Naive thymus-derived CD4-positive, alpha-beta T cell (primary cell): ENCODE measurements at regions not wholly inside any gene's neighbourhood (a gene's known extent, or its start where the extent isn't known, plus 50 kb on each side); places are given as distances from the start of the nearest gene placed in this dataset.

ENCODE experiments used
- ATAC-seq: fragments of 150-1000 bp; cut with Tn5 transposase; 2 replicates; pipeline ENCODE4 v1.10.0; 2021; ENCODE audit warnings: mild to moderate bottlenecking, moderate library complexity
- CTCF ChIA-PET: fragments of 350-600 bp; sonication (Branson Sonifier 250); formaldehyde crosslinking; loops from one replicate; lab custom pipeline; 2021; ENCODE audit warnings: antibody characterized with exemption; lab: Charles Lee
- POLR2A ChIA-PET: fragments of 350-600 bp; sonication (Branson Sonifier 250); formaldehyde crosslinking; loops from one replicate; lab custom pipeline; 2021; ENCODE audit warnings: antibody characterized with exemption, inconsistent platforms; lab: Charles Lee
- DNase-seq, 9 donors: peaks; one replicate each; pipeline versions ENCODE4 v3.0.0 to v3.0.0-alpha.2; 2020 to 2022; ENCODE audit warnings: mixed read lengths in 1 of 9
- H3K27ac ChIP-seq: one replicate; pipeline ENCODE4 v1.7.0; 2013; ENCODE audit warnings: mild to moderate bottlenecking, low read depth, low read length, moderate library complexity
- H3K27me3 ChIP-seq, 2 donors: one replicate each; pipeline ENCODE4 v1.7.0; 2013; ENCODE audit warnings: low read length in 2 of 2, mild to moderate bottlenecking in 2 of 2, moderate library complexity in 2 of 2; ENCODE audit not compliant: control insufficient read depth in 2 of 2, insufficient read depth in 2 of 2
- H3K36me3 ChIP-seq, 3 experiments: 1 replicate in 2 of 3; 2 replicates in 1 of 3; pipeline ENCODE4 v1.7.0; 2013; ENCODE audit warnings: low read length in 3 of 3, mild to moderate bottlenecking in 3 of 3, moderate library complexity in 1 of 3; ENCODE audit not compliant: insufficient read depth in 3 of 3, control insufficient read depth in 2 of 3
- H3K4me1 ChIP-seq, 2 donors: one replicate each; pipeline ENCODE4 v1.7.0; 2013; ENCODE audit warnings: low read length in 2 of 2, mild to moderate bottlenecking in 2 of 2, moderate library complexity in 1 of 2; ENCODE audit not compliant: control insufficient read depth in 2 of 2, insufficient read depth in 2 of 2
- H3K4me3 ChIP-seq: 2 replicates; pipeline ENCODE4 v1.7.0; 2013; ENCODE audit warnings: mild to moderate bottlenecking, low read length
- H3K9me3 ChIP-seq, 3 experiments: 1 replicate in 2 of 3; 2 replicates in 1 of 3; pipeline ENCODE4 v1.7.0; 2013; ENCODE audit warnings: low read length in 3 of 3; ENCODE audit not compliant: control insufficient read depth in 2 of 3
- H3K27ac Mint-ChIP-seq, 9 donors: one replicate each; pipeline ENCODE4 v1.8.0; 2020 to 2022; ENCODE audit warnings: mixed read lengths in 9 of 9, mild to moderate bottlenecking in 8 of 9, moderate library complexity in 5 of 9, inconsistent platforms in 2 of 9
- H3K27me3 Mint-ChIP-seq, 5 donors: one replicate each; pipeline ENCODE4 v1.8.0; 2021 to 2022; ENCODE audit warnings: mixed read lengths in 5 of 5, mild to moderate bottlenecking in 1 of 5
- H3K36me3 Mint-ChIP-seq, 5 donors: one replicate each; pipeline ENCODE4 v1.8.0; 2020 to 2022; ENCODE audit warnings: mixed read lengths in 5 of 5, mild to moderate bottlenecking in 3 of 5, inconsistent platforms in 1 of 5
- H3K4me1 Mint-ChIP-seq, 7 donors: one replicate each; pipeline ENCODE4 v1.8.0; 2020 to 2022; ENCODE audit warnings: mixed read lengths in 7 of 7, mild to moderate bottlenecking in 3 of 7, inconsistent platforms in 1 of 7
- H3K4me3 Mint-ChIP-seq, 10 donors: one replicate each; pipeline ENCODE4 v1.8.0; 2020 to 2022; ENCODE audit warnings: mild to moderate bottlenecking in 10 of 10, mixed read lengths in 10 of 10, moderate library complexity in 6 of 10, inconsistent platforms in 2 of 10
- H3K9me3 Mint-ChIP-seq, 11 donors: one replicate each; pipeline ENCODE4 v1.8.0; 2020 to 2022; ENCODE audit warnings: mixed read lengths in 11 of 11, mild to moderate bottlenecking in 4 of 11, inconsistent platforms in 1 of 11, moderate library complexity in 1 of 11
- intact Hi-C, 2 donors: fragments of 100-400 bp; cut with micrococcal nuclease; formaldehyde crosslinking; loops; one replicate each; pipeline ENCODE4 v1.15.1; 2023

DNA sequence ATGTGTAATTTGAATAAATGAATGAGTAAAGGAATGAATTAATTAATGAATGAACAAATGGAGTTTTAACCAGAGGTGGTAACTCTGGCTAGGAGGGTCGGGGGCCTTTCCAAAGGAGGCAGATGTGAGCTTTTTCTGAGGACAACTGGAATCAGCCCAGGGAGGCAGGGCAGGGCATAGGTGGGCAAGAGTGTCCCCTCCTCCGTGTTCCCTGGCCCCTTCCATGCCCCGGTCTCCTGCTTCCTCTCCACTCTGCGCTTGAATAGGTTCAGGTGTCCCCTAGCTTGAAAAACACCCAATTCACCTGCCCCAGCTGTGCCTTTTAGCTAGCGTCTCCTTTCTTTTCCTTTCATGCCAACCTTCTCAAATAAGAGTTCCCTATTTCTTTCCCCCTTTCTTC, 473.1 kb downstream of the CDH26 start:
- ATAC-seq = no peak

DNA sequence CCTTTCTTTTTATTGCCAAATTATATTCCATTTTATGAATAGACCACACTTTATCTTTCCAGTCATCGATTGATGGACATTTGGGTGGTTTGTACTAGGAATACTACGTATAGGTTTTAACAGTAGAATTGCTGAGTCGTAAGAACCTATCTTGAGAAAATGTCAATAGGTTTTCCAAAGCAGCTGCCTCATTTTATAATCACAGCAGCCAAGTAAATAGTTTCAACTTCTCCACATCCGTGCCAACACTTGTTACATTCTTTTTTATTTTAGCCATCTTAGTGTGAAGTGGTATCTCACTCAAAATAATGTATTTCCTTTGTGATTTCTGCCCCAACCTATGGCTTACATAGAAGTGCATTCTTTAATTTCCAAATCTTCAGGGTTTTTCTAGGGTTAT, 479.2 kb downstream of the CDH26 start:
- Histone ChIP-seq H3K36me3 (no peaks in the 10 kb centered on the region), H3K9me3 (no peaks in the 10 kb centered on the region), H3K27me3 (no peaks in the 10 kb centered on the region), H3K4me3 (no peak overlapping the region), H3K4me1 (no peaks in the 10 kb centered on the region), H3K27ac (no peak overlapping the region)
- Mint-ChIP-seq H3K4me1 (no peaks in the 10 kb centered on the region), H3K9me3 (peaks cover 0 to 13% (median 5%) of the 10 kb centered on the region in 11 donors), H3K27ac (no peak overlapping the region), H3K27me3 (peaks cover 2 to 20% (median 11%) of the 10 kb centered on the region in 5 donors), H3K36me3 (no peaks in the 10 kb centered on the region), H3K4me3 (no peak overlapping the region)
- ChIA-PET POLR2A (no interaction called here), CTCF (no interaction called here)
- ATAC-seq (no peak), DNase-seq (no peak)
- intact Hi-C loops = no loop called here

More for the DNA sequence above, 473.1 kb downstream of the CDH26 start:
- no peaks in the 10 kb centered on the region for H3K4me1 ChIP-seq
- intact Hi-C loops = no loop called here
- H3K9me3 ChIP-seq = no peaks in the 10 kb centered on the region
- POLR2A ChIA-PET = no interaction called here
- Mint-ChIP-seq H3K4me3 (no peak overlapping the region), H3K27me3 (peaks cover 0 to 10% (median 8%) of the 10 kb centered on the region in 5 donors), H3K4me1 (no peaks in the 10 kb centered on the region), H3K36me3 (no peaks in the 10 kb centered on the region), H3K27ac (no peak overlapping the region), H3K9me3 (peaks cover 0 to 1% (median 0%) of the 10 kb centered on the region in 11 donors)
- H3K4me3 ChIP-seq = no peak overlapping the region
- no peak overlapping the region for H3K27ac ChIP-seq
- CTCF ChIA-PET = no interaction called here
- no peaks in the 10 kb centered on the region for H3K36me3 ChIP-seq
- no peak for DNase-seq
- no peaks in the 10 kb centered on the region for H3K27me3 ChIP-seq

DNA sequence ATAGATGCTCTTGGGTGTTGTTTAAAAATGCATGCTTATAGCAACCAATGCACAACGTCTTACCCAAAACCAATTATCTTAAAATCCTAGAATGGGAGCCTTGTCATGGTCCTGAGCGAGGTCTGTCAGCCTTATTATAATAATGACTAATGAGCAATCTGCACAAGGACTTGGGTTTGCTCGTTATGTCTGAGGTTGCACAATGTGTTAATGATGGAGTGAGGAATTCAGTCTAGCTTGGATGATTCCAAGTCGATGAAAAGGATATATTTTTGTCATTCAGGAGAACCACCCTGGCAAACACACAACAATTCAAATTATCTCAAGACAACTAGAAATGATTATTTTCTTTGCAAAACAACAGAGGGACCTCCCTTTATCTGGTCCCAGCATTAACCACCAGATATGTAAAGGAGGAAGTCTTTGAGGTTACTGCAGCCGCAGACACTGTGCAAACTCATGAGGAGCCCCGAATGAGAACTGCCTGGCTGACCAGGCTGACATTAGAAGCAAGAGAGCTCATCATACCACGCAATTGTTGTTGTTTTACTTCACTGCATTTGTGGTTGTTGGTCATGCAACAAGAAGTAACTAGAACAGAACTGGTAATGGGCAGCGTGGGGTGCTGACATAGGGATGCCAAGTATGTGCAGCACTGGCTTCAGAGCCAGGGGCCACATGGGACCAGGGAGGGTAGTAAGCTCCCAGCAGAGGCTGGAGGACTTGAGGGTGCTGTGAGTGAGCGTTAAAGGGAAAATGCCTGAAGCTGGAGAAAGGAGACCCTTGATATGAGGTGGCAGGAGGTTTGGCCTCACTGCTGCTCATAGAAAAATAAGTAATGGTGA, 488.3 kb downstream of the CDH26 start:
- ATAC-seq (peak; percentile 56), DNase-seq (no peak)
- Histone ChIP-seq H3K9me3 (no peaks in the 10 kb centered on the region), H3K27me3 (no peaks in the 10 kb centered on the region), H3K4me3 (no peak overlapping the region), H3K36me3 (no peaks in the 10 kb centered on the region), H3K4me1 (no peaks in the 10 kb centered on the region), H3K27ac (no peak overlapping the region)
- CTCF ChIA-PET = interaction anchor here (0.6 kb wide), 1 partner anchor 109 kb away, joined by 3 read pairs; no protein-coding TSS in a partner anchor
- Mint-ChIP-seq H3K36me3 (no peaks in the 10 kb centered on the region), H3K27ac (no peak overlapping the region), H3K9me3 (peaks cover 0 to 8% (median 0%) of the 10 kb centered on the region in 11 donors), H3K27me3 (peaks cover 0 to 37% (median 18%) of the 10 kb centered on the region in 5 donors), H3K4me1 (peaks cover 0 to 9% (median 0%) of the 10 kb centered on the region in 7 donors), H3K4me3 (no peak overlapping the region)
- POLR2A ChIA-PET = no interaction called here
- intact Hi-C loops = no loop called here

DNA sequence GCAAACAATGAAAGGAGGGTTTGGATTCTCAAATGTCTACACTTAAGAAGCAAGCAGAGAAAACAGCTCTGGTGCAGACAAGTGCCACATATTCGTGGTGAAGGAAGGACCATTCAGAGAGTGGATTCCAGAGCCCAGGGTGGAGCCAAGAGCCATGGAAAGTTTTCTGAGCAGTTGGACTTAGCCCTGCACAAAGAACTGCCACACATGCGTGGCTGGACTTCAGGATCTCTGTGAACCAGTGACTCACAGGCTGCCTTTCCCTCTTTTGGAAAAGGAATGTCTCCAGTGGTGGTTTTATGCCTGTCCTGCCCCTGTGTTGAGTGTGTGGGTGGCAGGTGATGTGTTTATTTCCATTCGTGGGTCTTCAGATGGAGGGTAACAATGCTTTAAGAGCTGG, 489.5 kb downstream of the CDH26 start:
- Histone ChIP-seq H3K4me3 (no peak overlapping the region), H3K36me3 (no peaks in the 10 kb centered on the region), H3K4me1 (no peaks in the 10 kb centered on the region), H3K9me3 (no peaks in the 10 kb centered on the region), H3K27ac (no peak overlapping the region), H3K27me3 (no peaks in the 10 kb centered on the region)
- Mint-ChIP-seq H3K27ac (no peak overlapping the region), H3K4me1 (peaks cover 0 to 9% (median 0%) of the 10 kb centered on the region in 7 donors), H3K36me3 (no peaks in the 10 kb centered on the region), H3K9me3 (peaks cover 0 to 5% (median 0%) of the 10 kb centered on the region in 11 donors), H3K27me3 (peaks cover 0 to 35% (median 6%) of the 10 kb centered on the region in 5 donors), H3K4me3 (no peak overlapping the region)
- DNase-seq (no peak), ATAC-seq (no peak)
- intact Hi-C loops = no loop called here
- ChIA-PET CTCF (no interaction called here), POLR2A (no interaction called here)

DNA sequence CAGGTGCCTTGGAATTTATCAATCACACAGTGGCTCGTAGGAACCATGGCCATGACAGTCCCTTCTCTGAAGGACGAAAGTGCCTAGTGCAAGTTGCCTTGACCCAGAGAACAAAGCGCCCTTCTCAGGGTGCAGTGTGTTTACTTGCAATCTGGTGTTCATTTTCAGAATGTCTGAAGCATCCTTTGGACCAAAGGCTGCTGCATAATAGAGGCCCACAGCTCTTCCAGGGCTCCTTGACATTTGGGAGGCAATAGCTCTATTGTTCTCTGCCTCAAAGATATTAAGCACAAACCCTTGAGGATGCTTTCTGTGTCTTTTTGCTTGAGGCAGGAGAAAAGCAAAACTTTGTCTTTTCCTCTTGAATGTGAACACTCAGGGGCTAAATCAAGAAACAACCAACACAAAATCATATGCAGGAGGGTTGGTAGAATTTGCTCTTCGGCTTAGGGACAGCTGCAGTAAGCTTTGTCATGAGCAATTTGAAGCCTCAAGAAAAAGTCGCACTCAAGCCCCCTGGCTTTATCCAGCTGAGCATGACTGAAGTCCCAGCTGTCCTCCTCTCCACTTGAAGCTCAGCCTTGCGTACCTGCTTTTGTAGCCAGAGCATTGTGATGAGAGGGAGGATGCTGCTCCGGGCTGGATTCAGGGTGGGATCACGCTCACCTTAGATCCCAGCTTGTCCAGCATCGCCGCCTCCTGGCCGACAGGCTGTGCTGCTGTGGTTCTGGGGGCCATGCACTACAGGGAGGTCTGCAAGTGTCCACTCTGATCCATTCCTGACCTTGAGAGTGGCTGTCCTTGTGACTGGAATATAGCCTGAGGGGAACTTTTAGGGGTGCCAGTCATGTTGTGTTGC, 495.4 kb downstream of the CDH26 start:
- Histone ChIP-seq H3K36me3 (no peaks in the 10 kb centered on the region), H3K4me1 (no peaks in the 10 kb centered on the region), H3K4me3 (no peak overlapping the region), H3K27ac (no peak overlapping the region), H3K27me3 (no peaks in the 10 kb centered on the region), H3K9me3 (no peaks in the 10 kb centered on the region)
- peaks cover 0 to 4% (median 0%) of the 10 kb centered on the region in 11 donors for H3K9me3 Mint-ChIP-seq
- peaks cover 0 to 22% (median 12%) of the 10 kb centered on the region in 5 donors for H3K27me3 Mint-ChIP-seq
- ChIA-PET CTCF (no interaction called here), POLR2A (no interaction called here)
- DNase-seq (no peak), ATAC-seq (no peak)
- H3K4me1 Mint-ChIP-seq = peaks cover 0 to 2% (median 0%) of the 10 kb centered on the region in 7 donors
- no peak overlapping the region for H3K4me3 Mint-ChIP-seq
- no peak overlapping the region for H3K27ac Mint-ChIP-seq
- peaks cover 0 to 6% (median 0%) of the 10 kb centered on the region in 5 donors for H3K36me3 Mint-ChIP-seq
- intact Hi-C loops = no loop called here

DNA sequence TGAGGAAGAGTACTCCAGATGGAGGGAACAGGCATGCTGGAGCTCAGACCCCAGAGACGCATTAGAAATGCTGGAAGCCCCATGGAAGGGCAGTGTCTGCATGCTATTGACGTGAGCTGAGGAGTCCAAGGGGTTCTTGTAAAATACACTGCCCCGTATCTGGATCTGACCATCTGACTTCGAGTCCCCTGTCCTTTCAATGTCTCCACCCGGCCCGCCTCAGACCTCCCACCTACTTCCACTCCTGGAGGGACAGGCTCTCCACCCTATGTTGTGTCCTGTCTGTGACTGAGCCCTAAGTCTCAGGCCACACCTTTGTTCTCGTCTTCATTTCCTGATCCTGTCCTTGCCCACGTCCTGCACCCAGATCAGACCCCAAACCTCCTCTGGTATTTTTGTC, 496.3 kb downstream of the CDH26 start:
- peaks cover 0 to 6% (median 0%) of the 10 kb centered on the region in 5 donors for H3K36me3 Mint-ChIP-seq
- H3K4me3 Mint-ChIP-seq = no peak overlapping the region
- DNase-seq (no peak), ATAC-seq (no peak)
- no peak overlapping the region for H3K27ac Mint-ChIP-seq
- Histone ChIP-seq H3K27me3 (no peaks in the 10 kb centered on the region), H3K27ac (no peak overlapping the region), H3K4me3 (no peak overlapping the region), H3K9me3 (no peaks in the 10 kb centered on the region), H3K36me3 (no peaks in the 10 kb centered on the region), H3K4me1 (no peaks in the 10 kb centered on the region)
- intact Hi-C loops = no loop called here
- H3K9me3 Mint-ChIP-seq = peaks cover 0 to 4% (median 0%) of the 10 kb centered on the region in 11 donors
- peaks cover 0 to 30% (median 15%) of the 10 kb centered on the region in 5 donors for H3K27me3 Mint-ChIP-seq
- H3K4me1 Mint-ChIP-seq = peaks cover 0 to 2% (median 0%) of the 10 kb centered on the region in 7 donors
- CTCF ChIA-PET = no interaction called here
- POLR2A ChIA-PET = no interaction called here
